HEK293 (cell line): ENCODE measurements at regions not wholly inside any gene's neighbourhood (a gene's known extent, or its start where the extent isn't known, plus 50 kb on each side); places are given as distances from the start of the nearest gene placed in this dataset.

Source experiments
- RBAK ChIP-seq: fragments of 450-650 bp; formaldehyde crosslinking; IDR thresholded peaks from 2 replicates; pipeline ENCODE4 v1.5.1; 2016; ENCODE audit warnings: missing biosample characterization, missing genetic modification characterization
- TCF7L2 ChIP-seq: IDR thresholded peaks from 2 replicates; pipeline ENCODE4 v1.6.1; 2011; ENCODE audit warnings: low read depth, mild to moderate bottlenecking, inconsistent platforms, low read length, moderate library complexity, borderline replicate concordance
- ZFP41 ChIP-seq: fragments of 450-650 bp; formaldehyde crosslinking; IDR thresholded peaks from 2 replicates; pipeline ENCODE4 v1.5.1; 2016; ENCODE audit warnings: missing biosample characterization, missing genetic modification characterization, borderline replicate concordance
- ZNF16 ChIP-seq: fragments of 450-650 bp; formaldehyde crosslinking; IDR thresholded peaks from 2 replicates; pipeline ENCODE4 v1.5.1; 2016; ENCODE audit warnings: low read depth, missing biosample characterization, missing genetic modification characterization
- ZNF621 ChIP-seq: fragments of 450-650 bp; formaldehyde crosslinking; IDR thresholded peaks from 2 replicates; pipeline ENCODE4 v1.5.1; 2017; ENCODE audit warnings: missing biosample characterization, missing genetic modification characterization
- ZNF776 ChIP-seq: fragments of 450-650 bp; formaldehyde crosslinking; IDR thresholded peaks from 2 replicates; pipeline ENCODE4 v1.5.0; 2017; ENCODE audit warnings: missing biosample characterization, missing genetic modification characterization, borderline replicate concordance
- TF ChIP-seq, protein P1 (sequence below): fragments of 450-650 bp; formaldehyde crosslinking; IDR thresholded peaks from 2 replicates; pipeline ENCODE4 v1.5.1; 2016; ENCODE audit warnings: missing biosample characterization, missing genetic modification characterization

DNA sequence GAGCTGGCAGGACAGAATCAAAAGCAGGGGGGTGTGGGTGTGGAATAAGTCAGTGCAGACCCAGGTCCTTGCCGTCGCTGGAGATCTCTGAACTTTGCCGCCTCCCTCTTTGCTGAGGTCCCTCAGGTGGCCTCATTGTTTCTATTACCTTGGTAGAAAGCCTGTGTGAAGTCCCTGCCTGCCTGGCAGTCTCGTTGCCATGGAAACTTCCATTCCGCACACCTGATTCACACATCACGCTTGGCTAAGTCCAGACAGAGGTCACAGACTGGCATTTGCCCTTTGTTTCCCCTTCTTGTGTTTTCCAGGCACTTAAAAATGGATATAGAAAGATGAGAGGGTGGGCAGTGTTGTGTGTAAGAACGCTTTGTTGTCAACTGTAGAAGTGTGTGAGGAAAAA, 260.6 kb downstream of the PRL start:
- TF ChIP-seq RBAK (tag by site-specific recombination) (no peak), ZNF621 (tag by site-specific recombination) (no peak), ZNF776 (tag by site-specific recombination) (no peak), ZFP41 (tag by site-specific recombination) (no peak), TCF7L2 (no peak), ZNF16 (tag by site-specific recombination) (no peak)
- TF ChIP-seq, protein P1, sequence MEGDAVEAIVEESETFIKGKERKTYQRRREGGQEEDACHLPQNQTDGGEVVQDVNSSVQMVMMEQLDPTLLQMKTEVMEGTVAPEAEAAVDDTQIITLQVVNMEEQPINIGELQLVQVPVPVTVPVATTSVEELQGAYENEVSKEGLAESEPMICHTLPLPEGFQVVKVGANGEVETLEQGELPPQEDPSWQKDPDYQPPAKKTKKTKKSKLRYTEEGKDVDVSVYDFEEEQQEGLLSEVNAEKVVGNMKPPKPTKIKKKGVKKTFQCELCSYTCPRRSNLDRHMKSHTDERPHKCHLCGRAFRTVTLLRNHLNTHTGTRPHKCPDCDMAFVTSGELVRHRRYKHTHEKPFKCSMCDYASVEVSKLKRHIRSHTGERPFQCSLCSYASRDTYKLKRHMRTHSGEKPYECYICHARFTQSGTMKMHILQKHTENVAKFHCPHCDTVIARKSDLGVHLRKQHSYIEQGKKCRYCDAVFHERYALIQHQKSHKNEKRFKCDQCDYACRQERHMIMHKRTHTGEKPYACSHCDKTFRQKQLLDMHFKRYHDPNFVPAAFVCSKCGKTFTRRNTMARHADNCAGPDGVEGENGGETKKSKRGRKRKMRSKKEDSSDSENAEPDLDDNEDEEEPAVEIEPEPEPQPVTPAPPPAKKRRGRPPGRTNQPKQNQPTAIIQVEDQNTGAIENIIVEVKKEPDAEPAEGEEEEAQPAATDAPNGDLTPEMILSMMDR (tag by site-specific recombination), result no peak
